HEK293T (cell line): ENCODE measurements at regions not wholly inside any gene's neighbourhood (a gene's known extent, or its start where the extent isn't known, plus 50 kb on each side); places are given as distances from the start of the nearest gene placed in this dataset.

ENCODE experiments used
- CTCF ChIA-PET: fragments of 350-600 bp; formaldehyde crosslinking; extraction: SDS; loops from one replicate; lab custom pipeline; 2021; ENCODE audit warnings: antibody characterized with exemption, inconsistent platforms; lab: Yijun Ruan, JAX
- POLR2A ChIA-PET: fragments of 350-600 bp; formaldehyde crosslinking; extraction: SDS; loops from one replicate; lab custom pipeline; 2020; ENCODE audit warnings: antibody characterized with exemption, inconsistent platforms; lab: Yijun Ruan, JAX
- DNase-seq: peaks from one replicate; pipeline ENCODE4 v3.0.0; 2012; ENCODE audit warnings: mixed read lengths; ENCODE audit errors: extremely low spot score
- ARNT ChIP-seq: fragments of 450-650 bp; IDR thresholded peaks from 2 replicates; pipeline ENCODE4 v1.6.1; 2017; ENCODE audit warnings: mild to moderate bottlenecking
- BHLHE40 ChIP-seq: fragments of 450-650 bp; IDR thresholded peaks from 2 replicates; pipeline ENCODE4 v1.6.1; 2016; ENCODE audit warnings: mild to moderate bottlenecking, moderate library complexity, borderline replicate concordance
- CTBP1 ChIP-seq: fragments of 450-650 bp; IDR thresholded peaks from 2 replicates; pipeline ENCODE4 v1.6.1; 2016; ENCODE audit warnings: borderline replicate concordance
- ELF4 ChIP-seq: fragments of 450-650 bp; IDR thresholded peaks from 2 replicates; pipeline ENCODE4 v1.6.1; 2017; ENCODE audit warnings: antibody characterized with exemption
- FOXA1 ChIP-seq: fragments of 450-650 bp; IDR thresholded peaks from 2 replicates; pipeline ENCODE4 v1.6.1; 2016; ENCODE audit warnings: mild to moderate bottlenecking
- FOXK2 ChIP-seq: fragments of 450-650 bp; IDR thresholded peaks from 2 replicates; pipeline ENCODE4 v1.6.1; 2016; ENCODE audit warnings: mild to moderate bottlenecking
- FOXM1 ChIP-seq: fragments of 450-650 bp; IDR thresholded peaks from 2 replicates; pipeline ENCODE4 v1.6.1; 2017; ENCODE audit warnings: mild to moderate bottlenecking, borderline replicate concordance
- HDGF ChIP-seq: fragments of 450-650 bp; IDR thresholded peaks from 2 replicates; pipeline ENCODE4 v1.6.1; 2017; ENCODE audit warnings: antibody characterized with exemption, borderline replicate concordance
- L3MBTL2 ChIP-seq: fragments of 450-650 bp; conservative IDR thresholded peaks from 2 replicates; pipeline ENCODE4 v1.6.1; 2016; ENCODE audit warnings: mild to moderate bottlenecking
- LEF1 ChIP-seq: fragments of 450-650 bp; IDR thresholded peaks from 2 replicates; pipeline ENCODE4 v1.6.1; 2017; ENCODE audit warnings: mild to moderate bottlenecking, borderline replicate concordance
- NFRKB ChIP-seq: fragments of 450-650 bp; IDR thresholded peaks from 2 replicates; pipeline ENCODE4 v1.6.1; 2016; ENCODE audit warnings: mild to moderate bottlenecking, moderate library complexity
- PKNOX1 ChIP-seq: fragments of 450-650 bp; IDR thresholded peaks from 2 replicates; pipeline ENCODE4 v1.6.1; 2016
- SP1 ChIP-seq: fragments of 450-650 bp; IDR thresholded peaks from 2 replicates; pipeline ENCODE4 v1.6.1; 2017
- SUZ12 ChIP-seq: fragments of 450-650 bp; IDR thresholded peaks from 2 replicates; pipeline ENCODE4 v1.6.1; 2016; ENCODE audit warnings: mild to moderate bottlenecking
- TARDBP ChIP-seq: fragments of 450-650 bp; IDR thresholded peaks from 2 replicates; pipeline ENCODE4 v1.6.1; 2016
- ZNF384 ChIP-seq: fragments of 450-650 bp; IDR thresholded peaks from 2 replicates; pipeline ENCODE4 v1.6.1; 2016

DNA sequence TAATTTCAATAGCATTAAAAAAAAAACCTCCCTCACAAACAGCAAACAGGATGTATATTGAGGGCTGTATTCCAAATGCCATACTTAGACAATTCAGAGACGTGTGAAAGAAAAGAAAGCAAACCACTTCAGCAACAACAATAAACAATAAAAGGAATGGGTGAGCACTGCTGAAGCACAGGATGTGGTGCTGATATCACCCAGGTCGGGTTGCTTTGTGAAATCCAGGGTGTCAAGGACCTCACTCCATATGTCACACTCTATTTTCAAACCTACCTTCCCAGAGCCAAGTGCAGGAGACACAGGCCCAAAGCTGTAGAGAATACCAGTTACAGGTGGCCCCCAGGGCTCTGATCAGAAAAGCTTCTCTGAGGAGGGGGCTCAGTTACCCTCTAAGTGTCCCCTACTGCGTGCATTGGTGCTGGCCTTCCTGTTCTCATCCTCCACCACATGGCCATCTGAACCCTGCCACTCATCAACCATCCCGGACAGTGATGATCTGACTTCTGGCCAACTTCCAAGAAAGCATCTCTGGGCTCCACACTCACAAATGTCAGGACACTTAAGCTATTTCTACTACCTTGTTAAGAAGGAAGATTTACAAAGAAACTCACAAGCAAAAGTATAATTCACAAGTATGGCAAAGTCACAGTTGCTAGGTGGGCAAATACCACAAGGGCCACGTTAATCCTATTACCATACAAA lies 363.0 kb downstream of the SS18 start:
- DNase-seq: no peak
- POLR2A ChIA-PET: no interaction called here
- CTCF ChIA-PET: interaction anchor here (0.5 kb wide), 1 partner anchor 10 kb away, joined by 3 read pairs; no protein-coding TSS in a partner anchor
- no peak for TF ChIP-seq NFRKB
- TF ChIP-seq SUZ12: no peak
- TF ChIP-seq TARDBP: no peak
- TF ChIP-seq PKNOX1: no peak
- no peak for TF ChIP-seq BHLHE40
- TF ChIP-seq FOXM1: no peak
- no peak for TF ChIP-seq SP1
- TF ChIP-seq LEF1: no peak
- TF ChIP-seq ELF4: no peak

DNA sequence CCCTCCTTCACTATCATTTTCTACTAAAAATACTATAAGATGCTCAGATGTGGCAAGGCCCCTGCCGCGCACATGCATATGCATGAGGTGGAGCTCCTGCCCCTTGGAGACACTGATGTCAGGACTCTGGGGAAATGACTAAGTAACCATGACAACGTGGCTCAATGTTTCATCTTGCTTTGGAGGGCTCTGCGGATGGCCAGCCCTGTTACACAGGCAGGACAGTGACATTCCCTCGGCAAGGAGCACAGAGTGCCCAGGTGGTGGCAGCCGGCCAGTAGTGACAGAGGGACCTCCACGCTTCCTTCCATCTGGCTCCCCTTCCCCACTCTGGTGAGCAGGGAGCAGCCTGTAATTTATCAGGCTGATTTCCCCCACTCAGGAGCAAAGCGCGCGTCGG lies 364.1 kb downstream of the SS18 start:
- TF ChIP-seq SP1 (no peak), TARDBP (no peak), CTBP1 (no peak), BHLHE40 (no peak), SUZ12 (no peak), ELF4 (no peak), ZNF384 (no peak), LEF1 (no peak), L3MBTL2 (no peak), FOXM1 (no peak), FOXK2 (no peak), FOXA1 (no peak), PKNOX1 (no peak), NFRKB (no peak), ARNT (no peak)
- DNase-seq: no peak
- ChIA-PET CTCF (interaction anchor here (0.6 kb wide), 1 partner anchor 13 kb away, joined by 5 read pairs; no protein-coding TSS in a partner anchor), POLR2A (no interaction called here)

DNA sequence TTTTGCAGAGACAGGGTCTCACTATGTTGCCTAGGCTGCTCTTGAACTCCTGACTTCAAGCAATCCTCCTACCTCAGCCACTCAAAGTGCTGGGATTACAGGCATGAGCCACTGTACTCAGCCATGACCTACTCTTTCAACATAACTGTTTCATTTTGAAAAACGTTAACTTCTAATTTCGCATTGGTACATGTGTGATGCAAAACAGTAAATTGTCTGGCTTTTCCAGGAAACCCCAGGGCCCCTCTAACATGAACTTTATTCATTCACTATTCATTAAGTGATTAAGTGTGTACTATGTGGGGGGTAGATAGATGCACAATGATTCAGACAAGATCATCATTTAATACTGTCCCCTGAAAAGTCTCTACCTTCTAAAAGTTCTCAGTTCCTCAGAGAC lies 364.9 kb downstream of the SS18 start:
- DNase-seq: no peak
- no peak for TF ChIP-seq PKNOX1
- no peak for TF ChIP-seq BHLHE40
- TF ChIP-seq SUZ12: no peak
- no peak for TF ChIP-seq FOXM1
- no peak for TF ChIP-seq FOXA1
- no peak for TF ChIP-seq CTBP1
- TF ChIP-seq SP1: no peak
- TF ChIP-seq ZNF384: no peak
- no peak for TF ChIP-seq HDGF
- no peak for TF ChIP-seq ARNT
- no peak for TF ChIP-seq ELF4
- no peak for TF ChIP-seq NFRKB
- ChIA-PET POLR2A (no interaction called here), CTCF (no interaction called here)

- no peak for DNase-seq
- TF ChIP-seq PKNOX1 (no peak), FOXK2 (no peak), CTBP1 (no peak), NFRKB (no peak), ELF4 (no peak), BHLHE40 (no peak), LEF1 (no peak), FOXM1 (no peak), TARDBP (no peak), FOXA1 (no peak), HDGF (no peak), L3MBTL2 (no peak), ARNT (no peak), SP1 (no peak), SUZ12 (no peak), ZNF384 (no peak)
- ChIA-PET POLR2A (no interaction called here), CTCF (no interaction called here)
These were observed 365.4 kb downstream of the SS18 start for GRCh38 chr18:25724997-25725396.

DNA sequence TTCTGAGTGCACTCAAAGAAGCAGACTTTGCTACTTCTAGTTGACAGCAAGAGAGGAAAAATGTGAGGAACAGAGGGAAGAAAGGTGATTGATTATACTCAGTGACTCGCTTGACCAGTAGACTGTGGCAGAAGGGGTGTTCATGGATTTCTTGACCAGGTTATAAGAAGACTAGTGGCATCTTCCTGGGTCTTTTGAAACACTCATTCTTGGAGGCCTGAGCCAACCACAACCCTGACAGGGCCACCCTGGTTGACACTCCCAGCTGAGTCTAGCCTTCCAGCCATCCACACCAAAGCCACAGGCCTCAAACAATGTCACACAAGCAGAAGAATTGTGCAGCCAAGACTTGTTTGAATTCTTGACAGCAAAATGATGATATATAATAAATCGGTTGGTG lies 366.3 kb downstream of the SS18 start:
- ChIA-PET CTCF (no interaction called here), POLR2A (no interaction called here)
- no peak for DNase-seq
- TF ChIP-seq FOXM1 (no peak), ZNF384 (no peak), BHLHE40 (no peak)

DNA sequence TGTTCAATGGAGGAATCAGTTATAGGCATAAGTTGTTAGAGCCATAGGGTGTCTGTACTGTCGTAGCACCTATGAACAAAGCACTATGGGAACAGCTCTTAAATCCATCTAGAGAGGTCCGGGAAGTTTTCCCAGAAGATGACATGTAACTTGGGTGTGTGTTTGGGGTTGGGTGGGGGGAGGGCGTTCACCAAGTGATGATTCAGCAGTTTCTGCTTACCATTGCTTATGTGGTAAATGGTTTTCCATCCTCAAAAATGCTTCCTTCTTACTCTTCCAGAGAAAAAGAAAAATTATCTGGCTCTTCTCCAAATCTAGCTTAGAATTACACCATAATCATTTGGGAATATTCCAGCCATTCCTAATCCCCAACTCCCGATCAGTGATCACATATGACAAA lies 361.1 kb upstream of the ZNF521 start:
- CTCF ChIA-PET: no interaction called here
- no peak for DNase-seq
- POLR2A ChIA-PET: no interaction called here
- no peak for TF ChIP-seq SP1
- no peak for TF ChIP-seq SUZ12
- no peak for TF ChIP-seq ARNT
- no peak for TF ChIP-seq NFRKB
- TF ChIP-seq CTBP1: no peak
- TF ChIP-seq FOXK2: no peak
- TF ChIP-seq TARDBP: no peak
- no peak for TF ChIP-seq LEF1
- no peak for TF ChIP-seq FOXM1
